IPS DF 6.9 (cell line): ENCODE measurements at regions not wholly inside any gene's neighbourhood (a gene's known extent, or its start where the extent isn't known, plus 50 kb on each side); places are given as distances from the start of the nearest gene placed in this dataset.
A peak's percentile ranks its signal among the peaks of the same experiment; 100 is the strongest.

Experiments
- DNase-seq: peaks from one replicate; pipeline ENCODE4 v3.0.0-alpha.2; 2013; ENCODE audit warnings: low read depth, low spot score
- H3K27ac ChIP-seq: one replicate; pipeline ENCODE4 v1.5.1; 2013; ENCODE audit warnings: low read length, control low read depth
- H3K27me3 ChIP-seq: 2 replicates; pipeline ENCODE4 v1.6.1; 2013; ENCODE audit warnings: mild to moderate bottlenecking, low read length; ENCODE audit not compliant: control insufficient read depth, insufficient read depth
- H3K36me3 ChIP-seq: 2 replicates; pipeline ENCODE4 v1.6.1; 2013; ENCODE audit warnings: low read length; ENCODE audit not compliant: control insufficient read depth, insufficient read depth
- H3K4me1 ChIP-seq: 2 replicates; pipeline ENCODE4 v1.6.1; 2013; ENCODE audit warnings: low read length; ENCODE audit not compliant: control insufficient read depth, insufficient read depth
- H3K4me3 ChIP-seq: 2 replicates; pipeline ENCODE4 v1.5.1; 2013; ENCODE audit warnings: mild to moderate bottlenecking, low read length
- H3K9me3 ChIP-seq: 2 replicates; pipeline ENCODE4 v1.6.1; 2013; ENCODE audit warnings: low read length, inconsistent platforms; ENCODE audit not compliant: control insufficient read depth, insufficient read depth
- WGBS: extraction: QIAGEN DNeasy Blood & Tissue Kit; methylation state at CpG from one replicate; pipeline ENCODE4 v1.1.7; 2013; ENCODE audit warnings: mixed read lengths, missing lambda C conversion rate; ENCODE audit not compliant: insufficient read length, insufficient coverage; 5-methylcytosine and 5-hydroxymethylcytosine counted together

DNA sequence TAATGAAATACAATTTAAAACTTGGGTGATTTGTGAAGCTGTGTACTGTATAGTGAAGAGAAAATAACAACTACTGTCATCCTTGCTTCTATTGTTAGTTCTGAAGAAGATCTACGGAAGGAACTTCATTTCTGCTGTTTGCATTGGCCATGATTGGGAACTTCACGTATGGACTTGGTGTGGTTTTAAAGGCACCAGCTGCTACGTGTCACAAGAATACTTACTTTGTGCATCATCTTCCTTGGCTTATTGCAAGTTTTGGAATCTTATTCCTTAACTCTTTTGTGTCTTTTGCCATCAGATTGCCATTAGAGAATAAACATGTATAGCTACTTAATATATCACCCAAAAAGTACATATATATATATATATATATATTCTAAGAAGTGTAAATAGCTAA lies 75.0 kb upstream of the VEPH1 start:
- Histone ChIP-seq H3K36me3 (no peaks in the 10 kb centered on the region), H3K9me3 (no peaks in the 10 kb centered on the region), H3K27ac (no peak overlapping the region), H3K4me1 (no peaks in the 10 kb centered on the region), H3K27me3 (no peaks in the 10 kb centered on the region), H3K4me3 (no peak overlapping the region)
- no peak for DNase-seq
- WGBS: no CpG with 5 or more reads among the region's 3 CpGs

DNA sequence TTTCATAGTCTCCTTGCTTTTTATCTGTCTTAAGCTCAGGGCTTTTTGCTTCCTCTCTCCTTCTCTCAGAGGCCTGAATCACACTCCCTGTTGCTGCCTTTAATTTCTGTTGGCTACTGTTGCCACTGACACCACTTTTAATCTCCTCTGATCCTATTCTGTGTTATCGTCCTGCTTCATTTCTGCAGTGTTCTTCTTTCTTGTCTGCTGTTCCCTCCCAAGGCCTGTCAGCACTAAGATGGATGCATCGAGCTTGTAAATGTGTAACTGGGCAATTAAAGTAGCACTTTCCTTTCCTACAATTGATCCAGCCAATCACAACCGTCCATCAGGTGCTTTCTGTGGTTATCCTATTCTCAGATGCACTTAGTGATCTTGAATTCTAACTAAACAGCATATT lies 71.3 kb upstream of the VEPH1 start:
- Histone ChIP-seq H3K9me3 (no peaks in the 10 kb centered on the region), H3K4me3 (no peak overlapping the region), H3K27me3 (no peaks in the 10 kb centered on the region), H3K4me1 (no peaks in the 10 kb centered on the region), H3K36me3 (no peaks in the 10 kb centered on the region), H3K27ac (no peak overlapping the region)
- no CpG with 5 or more reads among the region's 3 CpGs for WGBS
- no peak for DNase-seq

DNA sequence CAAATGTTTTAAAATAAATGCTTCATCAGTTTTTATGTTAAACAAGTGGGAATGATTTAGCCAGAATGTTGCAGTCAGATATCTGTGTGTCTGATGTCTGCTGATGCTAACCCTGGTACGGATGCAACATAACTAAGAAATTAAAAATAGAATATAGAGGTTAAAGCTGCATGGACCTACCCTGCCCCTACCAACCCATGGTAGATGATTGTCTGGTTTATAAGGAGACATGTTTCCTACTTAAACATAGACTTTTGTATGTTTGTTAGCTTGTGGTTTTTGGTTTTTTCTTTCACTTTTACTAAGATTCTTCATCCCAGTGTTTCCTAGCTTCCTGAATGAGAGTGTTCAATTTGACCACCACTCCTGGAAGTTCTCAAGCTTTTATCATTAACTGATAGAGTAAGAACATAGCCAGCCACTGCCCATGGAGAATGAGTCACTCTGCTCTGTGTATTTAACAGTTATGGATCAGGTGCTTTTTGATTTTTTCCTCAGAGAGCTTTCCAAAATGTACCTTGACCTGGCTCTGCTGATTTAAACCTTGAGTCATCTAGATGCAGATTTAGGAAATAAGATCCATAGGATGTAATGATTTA lies 70.7 kb upstream of the VEPH1 start:
- Histone ChIP-seq H3K27me3 (no peaks in the 10 kb centered on the region), H3K4me3 (no peak overlapping the region), H3K9me3 (no peaks in the 10 kb centered on the region), H3K27ac (no peak overlapping the region), H3K36me3 (no peaks in the 10 kb centered on the region), H3K4me1 (no peaks in the 10 kb centered on the region)
- WGBS: no CpG with 5 or more reads among the region's 1 CpG
- DNase-seq: no peak

DNA sequence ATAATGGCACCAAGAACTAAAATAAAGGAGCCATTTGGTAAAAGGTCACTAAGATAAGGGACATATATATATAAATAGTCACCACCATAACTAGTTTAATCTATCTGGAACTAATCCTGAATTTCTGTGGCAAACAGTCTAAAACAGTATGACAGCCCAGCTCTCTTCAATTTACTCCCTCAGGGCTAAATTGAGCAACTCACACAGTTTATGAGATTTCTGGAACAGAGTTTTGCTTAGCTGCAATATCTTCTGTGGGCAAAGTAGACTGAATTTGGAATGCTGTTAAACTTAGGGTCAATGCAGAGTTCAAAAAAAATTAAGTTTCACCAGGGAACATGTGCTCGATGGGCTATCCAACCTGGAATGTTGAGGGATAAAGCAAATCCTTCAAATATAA lies 70.1 kb upstream of the VEPH1 start:
- H3K27me3 ChIP-seq: no peaks in the 10 kb centered on the region
- WGBS: no CpG with 5 or more reads among the region's 1 CpG

DNA sequence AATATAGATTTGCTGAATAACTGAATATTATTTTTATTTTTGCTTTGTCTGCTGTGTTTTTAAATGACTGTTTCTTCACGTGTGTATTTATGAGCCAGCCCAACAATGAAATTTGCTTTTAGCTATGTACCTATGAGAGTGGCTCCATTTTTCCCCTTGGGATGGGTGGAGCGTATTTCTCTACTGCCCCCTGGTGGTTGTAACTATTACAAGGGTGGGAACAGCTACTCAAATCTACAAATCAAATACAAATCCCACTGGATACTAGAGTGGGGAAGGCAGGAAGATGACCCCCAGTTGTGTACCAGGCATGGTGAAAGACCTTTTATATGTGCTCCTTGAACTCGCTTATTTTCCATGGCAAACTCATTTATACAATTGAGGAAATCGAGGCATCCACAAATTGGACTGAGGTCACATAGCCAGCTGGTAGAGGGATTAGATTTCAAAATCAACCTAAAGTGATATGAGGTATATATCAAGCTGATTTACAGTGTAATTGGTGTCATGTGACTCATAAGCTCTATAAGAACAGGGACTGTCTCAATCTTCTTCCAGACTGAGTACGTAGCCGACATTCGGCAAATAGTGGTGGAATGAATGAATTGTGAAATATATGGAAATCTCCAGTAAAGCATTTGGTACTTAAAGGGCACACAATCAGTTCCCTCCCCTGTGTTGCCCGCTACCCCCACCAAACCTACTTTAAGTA lies 69.5 kb upstream of the VEPH1 start:
- H3K27ac ChIP-seq: no peak overlapping the region

More for the DNA sequence above, 70.1 kb upstream of the VEPH1 start:
- Histone ChIP-seq H3K4me3 (no peak overlapping the region), H3K36me3 (no peaks in the 10 kb centered on the region), H3K9me3 (no peaks in the 10 kb centered on the region), H3K27ac (no peak overlapping the region), H3K4me1 (no peaks in the 10 kb centered on the region)
- DNase-seq: no peak

DNA sequence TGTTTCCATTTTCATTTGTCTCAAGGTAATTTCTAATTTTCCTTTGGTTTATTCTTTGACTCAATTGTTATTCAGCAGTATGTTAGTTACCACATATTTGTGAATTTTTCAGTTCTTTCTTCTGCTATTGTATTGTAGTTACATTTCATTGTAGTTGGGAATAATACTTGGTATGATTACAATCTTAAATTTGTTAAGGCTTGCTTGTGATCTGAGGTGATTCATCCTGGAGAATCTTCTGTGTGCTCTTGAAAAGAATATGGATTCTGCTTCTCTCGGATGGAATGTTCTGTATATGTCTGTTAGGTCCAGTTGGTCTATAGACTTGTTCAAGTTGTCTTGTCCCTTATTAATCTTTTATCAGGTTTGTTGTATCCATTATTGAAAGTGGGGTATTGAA lies 63.4 kb upstream of the VEPH1 start:
- no peaks in the 10 kb centered on the region for H3K27me3 ChIP-seq
- H3K9me3 ChIP-seq: no peaks in the 10 kb centered on the region
- no peaks in the 10 kb centered on the region for H3K36me3 ChIP-seq
- H3K4me3 ChIP-seq: no peak overlapping the region
- no peak for DNase-seq
- no peak overlapping the region for H3K27ac ChIP-seq
- no CpG with 5 or more reads among the region's 1 CpG for WGBS
- no peaks in the 10 kb centered on the region for H3K4me1 ChIP-seq

More for the DNA sequence above, 69.5 kb upstream of the VEPH1 start:
- DNase-seq: peak; percentile 41
- Histone ChIP-seq H3K4me1 (no peaks in the 10 kb centered on the region), H3K27me3 (no peaks in the 10 kb centered on the region), H3K36me3 (no peaks in the 10 kb centered on the region), H3K9me3 (no peaks in the 10 kb centered on the region), H3K4me3 (no peak overlapping the region)
- no CpG with 5 or more reads among the region's 8 CpGs for WGBS

DNA sequence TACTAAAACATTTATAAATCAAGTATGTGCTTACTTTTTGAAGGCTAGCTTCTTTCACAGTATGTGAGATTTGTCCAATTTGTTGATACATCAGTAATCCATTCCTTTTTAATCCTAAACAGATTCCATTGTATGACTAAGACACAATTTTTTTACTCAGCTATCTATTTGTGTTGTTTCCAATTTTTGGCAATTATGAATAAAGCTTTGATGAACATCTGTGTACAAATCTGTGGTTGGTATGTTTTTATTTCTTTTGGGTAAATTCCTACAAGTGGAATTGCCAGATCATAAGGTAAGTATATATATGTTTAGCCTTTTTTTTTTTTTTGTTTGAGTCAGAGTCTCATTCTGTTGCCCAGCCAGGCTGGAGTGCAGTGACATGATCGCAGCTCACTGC lies 56.2 kb upstream of the VEPH1 start:
- Histone ChIP-seq H3K27me3 (no peaks in the 10 kb centered on the region), H3K4me3 (no peak overlapping the region), H3K27ac (no peak overlapping the region), H3K36me3 (no peaks in the 10 kb centered on the region), H3K9me3 (no peaks in the 10 kb centered on the region), H3K4me1 (no peaks in the 10 kb centered on the region)
- WGBS: no CpG with 5 or more reads among the region's 1 CpG
- no peak for DNase-seq
